Neutrophil (primary cell): ENCODE measurements at regions not wholly inside any gene's neighbourhood (a gene's known extent, or its start where the extent isn't known, plus 50 kb on each side); places are given as distances from the start of the nearest gene placed in this dataset.

ENCODE experiments used
- H3K27ac ChIP-seq: fragments of 200-600 bp; sonication (generic); 2 replicates; pipeline ENCODE4 v1.5.1; 2016; ENCODE audit warnings: mild to moderate bottlenecking, moderate library complexity
- H3K27me3 ChIP-seq: fragments of 200-600 bp; sonication (generic); 2 replicates; pipeline ENCODE4 v1.6.0; 2016; ENCODE audit warnings: mild to moderate bottlenecking
- H3K36me3 ChIP-seq: fragments of 200-600 bp; sonication (generic); 2 replicates; pipeline ENCODE4 v1.5.1; 2017
- H3K4me1 ChIP-seq, 2 experiments: fragments of 200-600 bp in 1 of 2; sonication (generic) in 1 of 2; 1 replicate in 1 of 2; 2 replicates in 1 of 2; pipeline versions ENCODE4 v1.5.1 to v1.6.1; 2013 to 2016; ENCODE audit warnings: low read depth in 1 of 2, low read length in 1 of 2, mild to moderate bottlenecking in 1 of 2, moderate library complexity in 1 of 2; ENCODE audit not compliant: control insufficient read depth in 1 of 2, insufficient read depth in 1 of 2
- H3K4me3 ChIP-seq, 2 experiments: fragments of 200-600 bp in 1 of 2; sonication (generic) in 1 of 2; 1 replicate in 1 of 2; 2 replicates in 1 of 2; pipeline ENCODE4 v1.5.1; 2013 to 2016; ENCODE audit warnings: low read depth in 1 of 2, low read length in 1 of 2, mild to moderate bottlenecking in 1 of 2, moderate library complexity in 1 of 2
- H3K9me3 ChIP-seq: fragments of 200-600 bp; sonication (generic); 2 replicates; pipeline ENCODE4 v1.5.1; 2016
- TF ChIP-seq, protein P1 (sequence below): fragments of 200-600 bp; sonication (generic); IDR thresholded peaks from 2 replicates; pipeline ENCODE4 v1.5.1; 2016; ENCODE audit warnings: antibody characterized with exemption

DNA sequence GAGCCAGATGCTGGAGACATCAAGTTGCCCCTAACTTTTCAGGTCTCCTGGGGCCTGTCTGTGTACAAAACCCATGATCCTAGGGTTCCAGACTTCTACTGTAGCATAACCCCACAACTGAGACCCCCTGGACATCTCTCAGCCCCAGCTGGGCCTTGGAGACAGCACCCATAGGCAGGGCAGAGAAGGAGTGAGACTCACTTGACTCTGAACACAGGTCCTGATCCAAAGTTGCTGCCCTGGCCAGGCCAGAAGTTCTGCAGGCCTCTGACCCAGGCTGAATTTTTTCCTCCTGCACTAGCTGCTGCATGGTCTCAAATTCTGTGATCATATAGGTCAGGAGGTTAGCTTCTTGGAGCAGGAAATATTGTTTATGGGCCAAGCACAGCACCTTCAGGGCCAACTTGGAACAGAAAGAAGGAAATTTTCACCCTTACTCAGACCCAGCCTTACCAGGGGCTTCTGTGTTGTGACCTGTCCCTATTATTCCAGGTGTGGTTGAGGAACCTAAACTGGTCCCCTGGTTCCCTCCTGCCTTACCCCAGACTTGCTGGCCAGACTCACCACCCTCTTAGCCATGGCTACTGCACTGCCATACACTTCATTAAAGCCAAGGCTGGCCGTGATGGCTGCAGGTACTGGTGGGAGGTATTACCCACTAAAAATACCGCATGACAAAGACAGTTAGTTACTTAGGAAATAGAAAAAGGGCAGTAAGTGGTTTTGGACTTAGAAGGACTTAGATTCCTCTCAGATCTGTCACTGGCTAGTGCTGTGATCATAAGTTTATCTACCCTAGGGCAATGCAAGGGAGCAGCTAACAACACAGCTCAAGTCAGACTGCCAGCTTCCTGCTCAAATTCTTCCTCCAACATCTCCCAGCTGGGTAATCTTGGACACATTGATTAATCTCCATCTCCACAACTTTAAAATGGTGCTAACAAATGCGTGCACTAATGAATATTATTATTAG is 2180.1 kb downstream of the TP53TG3F start:
- no peaks in the 10 kb centered on the region for H3K4me1 ChIP-seq
- no peak overlapping the region for H3K4me3 ChIP-seq
- no peaks in the 10 kb centered on the region for H3K9me3 ChIP-seq
- no peaks in the 10 kb centered on the region for H3K27me3 ChIP-seq
- no peak overlapping the region for H3K27ac ChIP-seq
- no peaks in the 10 kb centered on the region for H3K36me3 ChIP-seq
- TF ChIP-seq, protein P1, sequence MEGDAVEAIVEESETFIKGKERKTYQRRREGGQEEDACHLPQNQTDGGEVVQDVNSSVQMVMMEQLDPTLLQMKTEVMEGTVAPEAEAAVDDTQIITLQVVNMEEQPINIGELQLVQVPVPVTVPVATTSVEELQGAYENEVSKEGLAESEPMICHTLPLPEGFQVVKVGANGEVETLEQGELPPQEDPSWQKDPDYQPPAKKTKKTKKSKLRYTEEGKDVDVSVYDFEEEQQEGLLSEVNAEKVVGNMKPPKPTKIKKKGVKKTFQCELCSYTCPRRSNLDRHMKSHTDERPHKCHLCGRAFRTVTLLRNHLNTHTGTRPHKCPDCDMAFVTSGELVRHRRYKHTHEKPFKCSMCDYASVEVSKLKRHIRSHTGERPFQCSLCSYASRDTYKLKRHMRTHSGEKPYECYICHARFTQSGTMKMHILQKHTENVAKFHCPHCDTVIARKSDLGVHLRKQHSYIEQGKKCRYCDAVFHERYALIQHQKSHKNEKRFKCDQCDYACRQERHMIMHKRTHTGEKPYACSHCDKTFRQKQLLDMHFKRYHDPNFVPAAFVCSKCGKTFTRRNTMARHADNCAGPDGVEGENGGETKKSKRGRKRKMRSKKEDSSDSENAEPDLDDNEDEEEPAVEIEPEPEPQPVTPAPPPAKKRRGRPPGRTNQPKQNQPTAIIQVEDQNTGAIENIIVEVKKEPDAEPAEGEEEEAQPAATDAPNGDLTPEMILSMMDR = no peak

DNA sequence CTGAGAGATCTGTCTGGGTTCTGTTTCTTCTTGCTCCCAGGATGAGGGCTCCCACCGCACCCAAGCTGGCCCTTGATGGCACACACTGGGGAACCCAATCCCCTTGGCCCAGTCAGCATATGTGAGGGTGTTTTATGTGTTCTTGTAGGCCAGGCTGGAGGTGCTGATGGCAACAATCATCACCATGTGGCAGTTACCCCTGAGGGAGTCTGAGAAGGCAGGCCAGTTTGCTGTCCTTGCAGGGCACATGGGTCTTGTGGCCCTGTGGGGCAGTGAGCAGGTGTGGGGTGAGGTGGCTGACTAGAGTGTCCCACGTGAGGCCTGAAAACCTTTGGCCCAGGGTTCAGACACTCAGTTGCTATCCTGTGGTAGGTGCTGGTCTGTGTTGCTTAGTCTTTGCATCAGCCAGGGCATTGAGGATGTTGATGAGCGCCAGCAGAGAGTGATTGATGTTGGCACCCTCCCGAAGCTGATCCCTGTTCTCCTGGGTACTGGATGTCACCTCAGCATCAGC is 2183.0 kb downstream of the TP53TG3F start:
- TF ChIP-seq, protein P1 = no peak
- Histone ChIP-seq H3K36me3 (no peaks in the 10 kb centered on the region), H3K9me3 (no peaks in the 10 kb centered on the region), H3K4me3 (no peak overlapping the region), H3K4me1 (no peaks in the 10 kb centered on the region), H3K27me3 (no peaks in the 10 kb centered on the region), H3K27ac (no peak overlapping the region)

DNA sequence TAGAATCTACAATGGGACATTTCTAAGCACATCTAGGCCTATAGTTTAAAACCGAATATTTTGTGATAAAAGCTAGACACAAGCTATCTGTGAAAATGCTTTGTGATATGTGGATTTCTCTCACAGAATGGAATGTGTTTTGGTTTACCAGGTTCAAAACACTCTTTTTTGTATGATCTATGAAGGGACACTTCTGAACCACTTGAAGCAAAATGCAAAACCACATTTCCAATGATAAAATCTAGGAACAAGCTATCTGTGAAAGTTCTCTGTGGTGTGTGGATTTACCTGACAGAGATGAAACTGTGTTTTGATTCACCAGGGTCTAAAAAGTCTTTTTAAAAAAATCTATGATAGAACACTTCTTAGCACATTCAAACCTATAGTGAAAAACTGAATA is 2192.4 kb downstream of the TP53TG3F start:
- no peak overlapping the region for H3K27ac ChIP-seq
- no peaks in the 10 kb centered on the region for H3K27me3 ChIP-seq
- H3K36me3 ChIP-seq = no peaks in the 10 kb centered on the region
- TF ChIP-seq, protein P1 = no peak
- no peaks in the 10 kb centered on the region for H3K4me1 ChIP-seq
- H3K4me3 ChIP-seq = no peak overlapping the region
- peaks cover 4% of the 10 kb centered on the region for H3K9me3 ChIP-seq

DNA sequence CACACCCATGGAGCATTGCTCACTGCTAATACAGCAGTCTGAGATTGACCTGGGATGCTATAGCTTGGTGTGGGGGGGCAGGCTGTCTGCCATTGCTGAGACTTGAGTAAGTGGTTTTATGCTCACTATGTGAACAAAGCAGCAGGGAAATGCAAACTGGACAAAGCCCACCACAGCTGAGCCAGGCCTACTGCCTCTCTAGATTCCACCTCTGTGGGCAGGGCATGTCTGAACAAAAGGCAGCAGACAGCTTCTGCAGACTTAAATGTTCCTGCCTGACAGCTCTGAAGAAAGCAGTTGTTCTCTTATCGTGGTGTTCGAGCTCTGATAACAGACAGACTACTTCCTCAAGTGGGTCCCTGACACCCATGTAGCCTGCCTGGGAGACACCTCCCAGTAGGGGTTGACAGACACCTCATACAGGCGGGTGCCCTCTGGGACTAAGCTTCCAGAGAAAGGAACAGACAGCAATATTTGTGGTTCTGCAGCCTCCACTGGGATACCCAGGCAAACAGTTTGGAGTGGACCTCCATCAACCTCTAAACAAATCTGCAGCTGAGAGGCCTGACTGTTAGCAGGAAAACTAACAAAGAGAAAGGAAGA is 2204.8 kb downstream of the TP53TG3F start:
- Histone ChIP-seq H3K27me3 (no peaks in the 10 kb centered on the region), H3K4me3 (no peak overlapping the region), H3K4me1 (no peaks in the 10 kb centered on the region), H3K27ac (no peak overlapping the region), H3K9me3 (peaks cover 4% of the 10 kb centered on the region), H3K36me3 (no peaks in the 10 kb centered on the region)
- TF ChIP-seq, protein P1 = no peak

DNA sequence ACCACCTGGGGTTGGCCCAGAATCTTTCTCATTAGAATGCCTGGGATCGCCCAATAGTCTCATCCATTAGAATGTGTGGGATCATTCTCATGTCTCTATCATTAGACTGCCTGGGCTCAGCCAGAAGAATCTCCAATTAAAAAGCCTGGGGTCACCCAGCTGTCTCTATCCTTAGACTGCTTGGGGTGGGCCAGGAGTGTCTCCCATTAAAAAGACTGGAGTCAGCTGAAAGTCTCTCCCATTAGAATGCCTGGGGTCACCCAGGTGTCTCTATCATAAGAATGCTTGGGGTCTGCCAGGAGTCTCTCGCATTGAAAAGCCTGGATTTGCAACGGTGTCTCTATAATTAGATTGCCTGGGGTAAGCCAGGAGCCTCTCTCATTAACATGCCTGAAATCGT is 2225.7 kb downstream of the TP53TG3F start:
- Histone ChIP-seq H3K9me3 (no peaks in the 10 kb centered on the region), H3K4me3 (no peak overlapping the region)
- TF ChIP-seq, protein P1 = no peak

More for the DNA sequence above, 2225.7 kb downstream of the TP53TG3F start:
- Histone ChIP-seq H3K36me3 (no peaks in the 10 kb centered on the region), H3K27ac (no peak overlapping the region), H3K4me1 (no peaks in the 10 kb centered on the region), H3K27me3 (no peaks in the 10 kb centered on the region)
